Breast epithelium (tissue), 4 donors: ENCODE measurements at regions not wholly inside any gene's neighbourhood (a gene's known extent, or its start where the extent isn't known, plus 50 kb on each side); places are given as distances from the start of the nearest gene placed in this dataset.
A peak's percentile ranks its signal among the peaks of the same experiment; 100 is the strongest.
"Not testable (repeated sequence)": the region's sequence is repeated elsewhere in the genome, so short reads cannot be mapped to it uniquely, and the experiment has no call there.

Source experiments
- DNase-seq, 2 donors: peaks; one replicate each; pipeline ENCODE4 v3.0.0-alpha.2; 2019; ENCODE audit warnings: low spot score in 2 of 2
- H3K27ac ChIP-seq, 2 donors: fragments of 200-600 bp; sonication (generic) in 1 of 2; one replicate each; pipeline ENCODE4 v1.5.1; 2016 to 2019; ENCODE audit warnings: mild to moderate bottlenecking in 1 of 2
- H3K27me3 ChIP-seq, 2 donors: fragments of 200-600 bp; sonication (generic) in 1 of 2; one replicate each; pipeline versions ENCODE4 v1.5.1 to v1.6.0; 2017 to 2019; ENCODE audit warnings: control low read depth in 1 of 2, mild to moderate bottlenecking in 1 of 2
- H3K36me3 ChIP-seq: fragments of 200-600 bp; one replicate; pipeline ENCODE4 v1.5.1; 2019
- H3K4me1 ChIP-seq, 2 donors: fragments of 200-600 bp; sonication (generic); one replicate each; pipeline ENCODE4 v1.5.1; 2016 to 2019; ENCODE audit warnings: control low read depth in 1 of 2
- H3K4me3 ChIP-seq, 3 donors: fragments of 200-600 bp; sonication (generic); 1 replicate in 2 of 3; 2 replicates in 1 of 3; pipeline ENCODE4 v1.5.1; 2016 to 2019; ENCODE audit warnings: mild to moderate bottlenecking in 3 of 3, moderate library complexity in 2 of 3
- H3K9me3 ChIP-seq, 2 donors: fragments of 200-600 bp; sonication (generic) in 1 of 2; one replicate each; pipeline ENCODE4 v1.5.1; 2016 to 2019; ENCODE audit warnings: control low read depth in 1 of 2
- POLR2A ChIP-seq: fragments of 450-650 bp; IDR thresholded peaks from one replicate; pipeline ENCODE4 v1.6.1; 2016; ENCODE audit warnings: antibody characterized with exemption, mild to moderate bottlenecking, moderate library complexity
- POLR2AphosphoS5 ChIP-seq, 3 donors: sonication (generic); formaldehyde crosslinking; IDR thresholded peaks; one replicate each; pipeline ENCODE4 v1.6.1; 2017; ENCODE audit warnings: antibody characterized with exemption in 3 of 3
- intact Hi-C: fragments of 100-400 bp; cut with DNase I; formaldehyde crosslinking; loops from one replicate; pipeline ENCODE4 v1.15.1; 2023; ENCODE audit warnings: low total_unique reads
- TF ChIP-seq, protein P1 (sequence below), 3 donors: fragments of 450-650 bp; IDR thresholded peaks; one replicate each; pipeline ENCODE4 v1.5.1; 2016 to 2017; ENCODE audit warnings: antibody characterized with exemption in 3 of 3, mild to moderate bottlenecking in 3 of 3, moderate library complexity in 3 of 3

DNA sequence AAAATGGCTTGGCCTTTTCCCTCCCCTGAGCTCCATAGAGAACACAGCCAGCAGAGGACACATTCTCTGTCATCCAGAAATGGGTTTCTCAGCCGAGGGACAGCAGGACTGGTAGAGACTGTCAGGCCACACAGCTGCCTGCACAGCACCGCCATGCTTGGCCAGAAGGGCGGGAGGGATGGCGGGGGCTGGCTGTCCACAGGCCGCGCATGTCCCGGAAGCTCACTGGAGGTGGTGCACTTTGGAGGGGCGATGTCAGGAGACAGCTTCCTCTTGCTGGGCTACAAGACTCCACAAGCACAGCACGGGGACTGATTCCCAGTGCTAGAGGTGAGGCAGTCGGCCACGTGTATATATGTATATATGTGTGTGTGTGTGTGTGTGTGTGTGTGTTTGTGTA is 125.3 kb downstream of the GOLGA6L4 start:
- H3K4me3 ChIP-seq, H3K36me3 ChIP-seq, H3K9me3 ChIP-seq, H3K27ac ChIP-seq, intact Hi-C loops, H3K4me1 ChIP-seq, H3K27me3 ChIP-seq, DNase-seq: not testable (repeated sequence)

DNA sequence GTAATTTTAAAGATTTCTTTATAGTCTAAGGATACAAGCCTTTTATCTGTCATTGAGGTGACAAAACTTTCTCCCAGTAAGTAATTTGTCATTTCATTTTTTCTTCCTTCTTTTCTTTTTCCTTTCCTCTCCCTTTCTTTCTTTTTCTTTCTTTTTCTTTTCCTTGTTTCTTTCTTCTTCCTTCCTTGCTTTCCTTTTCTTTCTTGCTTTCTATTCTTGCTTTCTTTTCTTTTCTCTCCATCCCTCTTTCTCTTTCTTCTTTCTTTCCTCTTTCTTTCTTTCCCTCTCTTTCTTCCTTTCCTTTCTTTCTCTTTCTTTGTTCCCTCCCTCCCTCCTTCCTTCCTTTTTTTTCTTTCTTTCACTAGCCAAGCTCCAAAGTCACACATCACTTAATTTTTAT is 148.8 kb downstream of the GOLGA6L4 start:
- not testable (repeated sequence) for H3K27me3 ChIP-seq

DNA sequence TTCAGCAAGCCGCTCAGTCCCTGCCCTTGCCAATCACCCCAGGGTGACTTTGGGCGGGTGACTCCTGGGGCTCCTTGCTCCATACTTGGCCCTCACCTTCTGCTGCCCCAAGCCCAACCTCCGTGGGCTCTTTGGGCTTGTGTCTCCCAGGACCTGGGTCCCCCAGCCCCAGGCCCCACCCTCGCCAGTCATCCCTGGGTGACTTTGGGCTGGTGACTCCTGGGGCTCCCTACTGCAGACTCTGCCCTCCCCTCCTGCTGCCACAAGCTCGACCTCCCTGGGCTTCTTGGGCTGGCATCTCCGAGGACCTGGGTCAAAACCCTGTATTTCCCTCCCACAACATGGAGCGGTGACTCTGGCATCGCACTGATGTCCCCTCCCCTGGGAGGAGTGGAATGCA is 151.5 kb downstream of the GOLGA6L4 start:
- Histone ChIP-seq H3K36me3 (no peaks in the 10 kb centered on the region), H3K9me3 (peaks cover 3 to 8% of the 10 kb centered on the region in 2 donors), H3K27ac (no peak overlapping the region), H3K4me3 (no peak overlapping the region), H3K4me1 (no peaks in the 10 kb centered on the region), H3K27me3 (no peaks in the 10 kb centered on the region)
- intact Hi-C loops = no loop called here
- peak in 1 of 2 donors; percentile 4 for DNase-seq
- TF ChIP-seq POLR2A = no peak
- no peak for TF ChIP-seq POLR2AphosphoS5 (IDR thresholded peaks at IDR 0.05)
- TF ChIP-seq, protein P1, sequence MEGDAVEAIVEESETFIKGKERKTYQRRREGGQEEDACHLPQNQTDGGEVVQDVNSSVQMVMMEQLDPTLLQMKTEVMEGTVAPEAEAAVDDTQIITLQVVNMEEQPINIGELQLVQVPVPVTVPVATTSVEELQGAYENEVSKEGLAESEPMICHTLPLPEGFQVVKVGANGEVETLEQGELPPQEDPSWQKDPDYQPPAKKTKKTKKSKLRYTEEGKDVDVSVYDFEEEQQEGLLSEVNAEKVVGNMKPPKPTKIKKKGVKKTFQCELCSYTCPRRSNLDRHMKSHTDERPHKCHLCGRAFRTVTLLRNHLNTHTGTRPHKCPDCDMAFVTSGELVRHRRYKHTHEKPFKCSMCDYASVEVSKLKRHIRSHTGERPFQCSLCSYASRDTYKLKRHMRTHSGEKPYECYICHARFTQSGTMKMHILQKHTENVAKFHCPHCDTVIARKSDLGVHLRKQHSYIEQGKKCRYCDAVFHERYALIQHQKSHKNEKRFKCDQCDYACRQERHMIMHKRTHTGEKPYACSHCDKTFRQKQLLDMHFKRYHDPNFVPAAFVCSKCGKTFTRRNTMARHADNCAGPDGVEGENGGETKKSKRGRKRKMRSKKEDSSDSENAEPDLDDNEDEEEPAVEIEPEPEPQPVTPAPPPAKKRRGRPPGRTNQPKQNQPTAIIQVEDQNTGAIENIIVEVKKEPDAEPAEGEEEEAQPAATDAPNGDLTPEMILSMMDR (IDR thresholded peaks at IDR 0.05) = no peak

More for the DNA sequence above, 148.8 kb downstream of the GOLGA6L4 start:
- intact Hi-C loops, H3K9me3 ChIP-seq, DNase-seq, H3K27ac ChIP-seq, H3K4me1 ChIP-seq, H3K36me3 ChIP-seq, H3K4me3 ChIP-seq: not testable (repeated sequence)

DNA sequence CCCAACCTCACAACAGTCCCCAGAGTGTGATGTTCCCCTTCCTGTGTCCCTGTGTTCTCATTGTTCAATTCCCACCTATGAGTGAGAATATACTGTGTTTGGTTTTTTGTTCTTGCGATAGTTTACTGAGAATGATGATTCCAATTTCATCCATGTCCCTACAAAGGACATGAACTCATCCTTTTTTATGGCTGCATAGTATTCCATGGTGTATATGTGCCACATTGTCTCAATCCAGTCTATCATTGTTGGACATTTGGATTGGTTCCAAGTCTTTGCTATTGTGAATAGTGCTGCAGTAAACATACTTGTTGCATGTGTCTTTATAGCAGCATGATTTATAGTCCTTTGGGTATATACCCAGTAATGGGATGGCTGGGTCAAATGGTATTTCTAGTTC is 152.6 kb downstream of the GOLGA6L4 start:
- H3K4me1 ChIP-seq, DNase-seq, H3K27ac ChIP-seq, H3K4me3 ChIP-seq, H3K36me3 ChIP-seq, H3K27me3 ChIP-seq, intact Hi-C loops, H3K9me3 ChIP-seq: not testable (repeated sequence)

DNA sequence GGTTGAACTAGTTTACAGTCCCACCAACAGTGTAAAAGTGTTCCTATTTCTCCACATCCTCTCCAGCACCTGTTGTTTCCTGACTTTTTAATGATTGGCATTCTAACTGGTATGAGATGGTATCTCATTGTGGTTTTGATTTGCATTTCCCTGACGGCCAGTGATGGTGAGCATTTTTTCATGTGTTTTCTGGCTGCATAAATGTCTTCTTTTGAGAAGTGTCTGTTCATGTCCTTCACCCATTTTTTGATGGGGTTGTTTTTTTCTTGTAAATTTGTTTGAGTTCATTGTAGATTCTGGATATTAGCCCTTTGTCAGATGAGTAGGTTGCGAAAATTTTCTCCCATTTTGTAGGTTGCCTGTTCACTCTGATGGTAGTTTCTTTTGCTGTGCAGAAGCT is 153.1 kb downstream of the GOLGA6L4 start:
- DNase-seq, H3K9me3 ChIP-seq, H3K36me3 ChIP-seq, intact Hi-C loops, H3K27me3 ChIP-seq, H3K4me1 ChIP-seq, H3K4me3 ChIP-seq, H3K27ac ChIP-seq: not testable (repeated sequence)

DNA sequence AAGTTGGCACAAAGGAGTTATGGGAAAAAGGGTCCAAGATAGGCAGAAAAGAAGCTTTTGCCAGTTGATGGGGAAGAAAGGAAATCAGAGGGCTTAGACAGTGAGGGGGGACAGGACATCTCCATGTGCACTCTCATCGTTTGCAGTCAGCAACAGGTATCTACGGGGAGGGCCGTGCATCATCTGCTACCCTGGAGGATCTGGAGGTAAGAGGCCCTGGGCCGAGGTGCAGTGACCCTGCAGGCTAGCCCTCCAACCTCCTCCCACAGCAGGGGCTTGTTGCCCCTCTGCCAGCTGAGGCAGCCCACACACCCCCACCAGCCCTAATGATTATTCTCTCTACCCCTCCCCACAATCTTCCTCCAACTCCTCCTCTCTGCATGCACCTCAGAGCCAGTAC is 154.8 kb downstream of the GOLGA6L4 start:
- intact Hi-C loops, H3K4me1 ChIP-seq, H3K27me3 ChIP-seq: not testable (repeated sequence)

DNA sequence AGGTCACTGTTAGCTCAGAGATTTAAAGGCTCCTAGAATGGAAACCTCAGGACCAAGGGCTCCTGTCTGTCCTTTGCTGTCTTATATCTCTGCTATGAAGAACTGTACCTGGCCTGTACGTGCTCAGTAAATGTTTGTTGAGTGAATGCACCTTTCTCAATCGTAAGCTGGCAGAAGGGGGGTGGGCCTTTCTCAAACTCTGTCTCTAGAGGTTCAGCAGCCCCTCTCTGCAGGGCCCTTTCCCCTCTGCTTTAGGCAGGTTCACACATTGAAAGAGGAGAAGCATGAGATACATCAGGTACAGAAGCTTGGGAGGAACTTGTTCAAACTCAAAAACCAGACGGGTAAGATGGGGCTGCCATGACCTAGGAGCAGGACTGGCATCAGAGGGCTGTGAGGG is 155.6 kb downstream of the GOLGA6L4 start:
- peaks cover 3 to 8% of the 10 kb centered on the region in 2 donors for H3K9me3 ChIP-seq
- no peaks in the 10 kb centered on the region for H3K27me3 ChIP-seq
- DNase-seq = peak in 1 of 2 donors; percentile 2
- TF ChIP-seq, protein P1 (IDR thresholded peaks at IDR 0.05) = no peak
- TF ChIP-seq POLR2AphosphoS5 (IDR thresholded peaks at IDR 0.05) (no peak), POLR2A (no peak)
- no peak overlapping the region for H3K4me3 ChIP-seq
- intact Hi-C loops = no loop called here
- H3K4me1 ChIP-seq = no peaks in the 10 kb centered on the region
- H3K27ac ChIP-seq = no peak overlapping the region
- H3K36me3 ChIP-seq = no peaks in the 10 kb centered on the region

More for the DNA sequence above, 154.8 kb downstream of the GOLGA6L4 start:
- not testable (repeated sequence) for H3K27ac ChIP-seq, H3K4me3 ChIP-seq, DNase-seq, H3K9me3 ChIP-seq, H3K36me3 ChIP-seq

DNA sequence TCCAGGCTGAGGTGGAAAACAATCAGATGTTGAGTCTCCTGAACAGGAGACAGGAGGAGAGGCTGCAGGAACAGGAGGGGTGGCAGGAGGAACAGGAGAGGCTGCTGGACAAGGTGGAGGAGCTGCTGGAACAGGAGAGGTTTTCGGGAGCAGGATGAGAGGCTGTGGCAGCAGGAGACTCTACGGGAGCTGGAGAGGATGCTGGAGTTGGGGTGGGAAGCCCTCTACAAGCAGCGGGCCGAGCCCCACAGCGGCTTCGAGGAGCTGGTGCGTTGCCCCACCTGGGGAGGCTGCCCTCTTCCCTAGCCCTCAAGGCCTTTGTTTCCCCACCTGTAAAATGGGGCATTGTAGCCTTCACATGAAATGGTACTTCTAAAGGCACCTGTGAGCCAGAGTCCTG is 156.4 kb downstream of the GOLGA6L4 start:
- H3K4me1 ChIP-seq, H3K4me3 ChIP-seq, DNase-seq, H3K36me3 ChIP-seq, H3K9me3 ChIP-seq, H3K27me3 ChIP-seq, intact Hi-C loops, H3K27ac ChIP-seq: not testable (repeated sequence)

DNA sequence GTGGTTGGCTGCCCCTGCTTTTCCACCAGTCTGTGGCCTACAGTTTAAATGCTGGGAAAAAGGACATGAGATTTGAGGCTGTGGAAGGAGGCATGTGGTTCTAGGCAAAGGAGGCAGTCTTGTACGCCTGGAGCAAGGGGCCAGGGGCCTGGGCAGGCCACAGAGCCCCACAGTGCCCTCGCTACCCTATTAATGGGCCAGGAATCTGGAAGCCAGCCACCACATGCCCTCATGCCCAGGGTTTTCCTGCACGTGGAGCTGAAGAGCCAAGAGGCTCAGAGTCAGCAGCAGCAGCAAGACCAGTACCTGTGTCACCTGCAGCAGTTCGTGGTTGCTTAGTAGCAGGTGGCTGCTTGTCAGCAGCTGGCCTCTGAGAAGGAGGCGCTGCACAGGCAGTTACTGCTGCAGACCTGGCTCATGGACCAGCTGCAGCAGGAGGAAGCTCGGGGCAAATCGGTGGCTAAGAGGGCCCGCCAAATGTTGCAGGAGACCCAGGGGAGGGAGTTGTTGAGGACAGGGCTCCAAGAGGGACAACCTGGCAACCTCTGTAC is 157.9 kb downstream of the GOLGA6L4 start:
- H3K27ac ChIP-seq, H3K27me3 ChIP-seq, H3K4me1 ChIP-seq, H3K9me3 ChIP-seq, H3K36me3 ChIP-seq, intact Hi-C loops, H3K4me3 ChIP-seq: not testable (repeated sequence)
- DNase-seq = peak in 1 of 2 donors; percentile 12

DNA sequence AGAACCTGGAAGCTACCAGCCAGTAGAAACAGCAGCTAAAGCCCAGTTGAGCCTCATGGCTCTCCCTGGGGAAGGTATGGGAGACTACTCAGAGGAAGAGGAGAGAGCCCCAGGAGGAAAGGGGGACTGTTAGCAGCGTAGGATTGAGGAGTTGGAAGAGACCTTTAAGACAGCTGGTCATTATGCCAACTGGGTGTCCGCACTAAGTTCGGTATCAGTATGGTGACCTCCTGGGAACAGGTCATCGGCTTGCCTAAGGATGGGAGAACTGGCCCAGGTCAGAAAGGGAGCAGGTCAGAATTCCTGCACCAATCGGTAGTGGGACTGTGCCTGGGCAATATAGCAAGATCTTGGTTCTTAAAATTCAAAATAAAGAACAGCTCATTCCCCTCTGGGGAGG is 158.4 kb downstream of the GOLGA6L4 start:
- DNase-seq = peak in 1 of 2 donors; percentile 5

DNA sequence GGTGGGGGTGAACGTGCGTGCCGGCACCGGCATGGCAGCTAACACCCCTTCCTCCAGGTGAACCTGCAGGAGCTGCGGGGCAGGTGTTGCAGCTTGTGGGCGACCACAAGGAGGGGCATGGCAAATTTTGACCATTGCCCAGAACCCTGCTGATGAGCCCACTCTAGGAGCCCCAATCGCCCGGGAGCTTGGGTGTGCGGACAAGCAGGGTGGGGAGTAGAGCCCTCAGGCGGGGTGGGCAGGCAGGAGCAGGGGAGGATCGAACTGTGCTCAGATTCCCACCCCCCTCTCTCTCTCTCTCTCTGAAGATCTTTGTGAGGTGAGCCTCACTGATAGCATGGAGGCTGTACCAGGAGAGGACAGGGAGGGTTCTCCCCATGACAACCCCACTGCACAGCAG is 159.8 kb downstream of the GOLGA6L4 start:
- intact Hi-C loops, H3K27me3 ChIP-seq, H3K9me3 ChIP-seq, H3K4me3 ChIP-seq, H3K27ac ChIP-seq, H3K4me1 ChIP-seq, H3K36me3 ChIP-seq: not testable (repeated sequence)
- peak in 1 of 2 donors; percentile 7 for DNase-seq

More for the DNA sequence above, 158.4 kb downstream of the GOLGA6L4 start:
- H3K9me3 ChIP-seq, H3K4me1 ChIP-seq, H3K4me3 ChIP-seq, intact Hi-C loops, H3K36me3 ChIP-seq, H3K27me3 ChIP-seq, H3K27ac ChIP-seq: not testable (repeated sequence)

DNA sequence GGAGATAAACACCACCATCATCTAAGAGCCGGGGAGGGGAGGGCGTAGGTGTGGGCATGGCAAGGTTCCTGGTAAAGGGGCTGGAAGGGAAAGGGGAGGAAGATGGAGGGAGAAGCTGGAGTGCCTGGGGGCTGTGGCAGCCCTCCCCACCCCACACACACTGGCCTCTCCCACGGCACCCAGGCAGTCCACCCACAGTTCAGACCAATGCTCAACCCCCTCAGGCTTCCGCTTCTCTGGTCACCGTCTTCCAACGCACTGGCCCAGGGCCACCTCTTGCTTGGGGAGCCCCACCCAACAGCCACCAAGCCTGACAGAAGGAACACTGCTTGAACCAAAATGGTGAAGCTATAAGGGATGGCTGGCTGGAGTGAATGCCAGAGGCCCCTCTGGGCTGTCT is 160.3 kb downstream of the GOLGA6L4 start:
- H3K36me3 ChIP-seq, H3K27ac ChIP-seq, H3K4me3 ChIP-seq, H3K27me3 ChIP-seq, H3K4me1 ChIP-seq, intact Hi-C loops, H3K9me3 ChIP-seq: not testable (repeated sequence)
- DNase-seq = peak in 1 of 2 donors; percentile 6
